Natural killer cell (primary cell): ENCODE measurements at regions not wholly inside any gene's neighbourhood (a gene's known extent, or its start where the extent isn't known, plus 50 kb on each side); places are given as distances from the start of the nearest gene placed in this dataset.

Experiments
- ATAC-seq, 3 donors: fragments of 150-1000 bp in 2 of 3; fragments of 200-7000 bp in 1 of 3; cut with Tn5 transposase; 1 replicate in 1 of 3; 2 replicates in 2 of 3; pipeline ENCODE4 v1.10.0; 2021; ENCODE audit warnings: mild to moderate bottlenecking in 2 of 3, moderate library complexity in 2 of 3
- DNase-seq, 2 donors: peaks; one replicate each; pipeline versions ENCODE4 v3.0.0 to v3.0.0-alpha.2; 2013 to 2021; ENCODE audit warnings: mixed read lengths in 1 of 2
- H3K27ac ChIP-seq: one replicate; pipeline ENCODE4 v1.5.1; 2013; ENCODE audit warnings: mild to moderate bottlenecking, low read length
- H3K27me3 ChIP-seq: one replicate; pipeline ENCODE4 v1.6.1; 2013; ENCODE audit warnings: low read length; ENCODE audit not compliant: control insufficient read depth, insufficient read depth
- H3K36me3 ChIP-seq: one replicate; pipeline ENCODE4 v1.6.1; 2013; ENCODE audit warnings: low read length; ENCODE audit not compliant: control insufficient read depth, insufficient read depth
- H3K4me1 ChIP-seq: one replicate; pipeline ENCODE4 v1.6.1; 2013; ENCODE audit warnings: low read length; ENCODE audit not compliant: control insufficient read depth, insufficient read depth
- H3K4me3 ChIP-seq: one replicate; pipeline ENCODE4 v1.5.1; 2013; ENCODE audit warnings: low read length
- H3K9me3 ChIP-seq: one replicate; pipeline ENCODE4 v1.6.1; 2013; ENCODE audit warnings: low read length; ENCODE audit not compliant: control insufficient read depth, insufficient read depth
- H3K27ac Mint-ChIP-seq, 2 donors: one replicate each; pipeline ENCODE4 v1.8.0; 2022; ENCODE audit warnings: mild to moderate bottlenecking in 2 of 2, mixed read lengths in 2 of 2, moderate library complexity in 1 of 2
- H3K27me3 Mint-ChIP-seq, 2 donors: one replicate each; pipeline ENCODE4 v1.8.0; 2022; ENCODE audit warnings: low read depth in 2 of 2, mixed read lengths in 2 of 2
- H3K36me3 Mint-ChIP-seq: one replicate; pipeline ENCODE4 v1.8.0; 2022; ENCODE audit warnings: mixed read lengths
- H3K4me1 Mint-ChIP-seq, 2 donors: one replicate each; pipeline ENCODE4 v1.8.0; 2022; ENCODE audit warnings: mixed read lengths in 2 of 2
- H3K4me3 Mint-ChIP-seq: one replicate; pipeline ENCODE4 v1.8.0; 2022; ENCODE audit warnings: mild to moderate bottlenecking, moderate library complexity, mixed read lengths
- H3K9me3 Mint-ChIP-seq, 2 donors: one replicate each; pipeline ENCODE4 v1.8.0; 2022; ENCODE audit warnings: mixed read lengths in 2 of 2
- WGBS: methylation state at CpG from one replicate; pipeline ENCODE4 v1.1.7; 2013; ENCODE audit warnings: missing lambda C conversion rate; ENCODE audit not compliant: insufficient coverage; 5-methylcytosine and 5-hydroxymethylcytosine counted together
- intact Hi-C: fragments of 100-400 bp; cut with micrococcal nuclease; formaldehyde crosslinking; loops from one replicate; pipeline ENCODE4 v1.14.2; 2022
- TF ChIP-seq, protein P1 (sequence below): fragments of 200-600 bp; IDR thresholded peaks from one replicate; pipeline ENCODE4 v1.8.0; 2022; ENCODE audit warnings: antibody characterized with exemption

DNA sequence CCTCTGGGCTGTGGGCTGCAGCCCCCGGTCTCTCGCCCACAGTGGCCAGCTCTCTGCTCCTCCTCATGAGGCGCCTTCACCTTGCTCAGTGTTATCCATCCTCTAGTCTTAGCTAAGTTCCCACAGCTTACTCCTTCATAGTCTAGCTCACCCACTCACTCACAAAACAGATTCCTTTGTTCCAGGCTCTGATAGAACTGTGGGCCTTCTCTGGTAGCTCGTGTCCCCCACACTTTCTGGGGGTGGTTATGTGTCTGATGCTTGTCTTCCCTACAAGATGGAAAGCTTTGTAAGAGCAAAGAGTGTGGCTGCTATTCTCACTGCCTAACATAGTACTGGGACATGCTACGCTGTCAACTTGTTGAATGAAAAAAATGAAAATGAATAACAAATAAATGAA is 135.8 kb downstream of the EN1 start:
- WGBS: 80% methylated on average over 5 of the region's 5 CpGs
- Mint-ChIP-seq H3K4me1 (no peaks in the 10 kb centered on the region), H3K36me3 (no peaks in the 10 kb centered on the region), H3K27ac (no peak overlapping the region), H3K27me3 (peaks cover 0 to 2% of the 10 kb centered on the region in 2 donors), H3K9me3 (no peaks in the 10 kb centered on the region), H3K4me3 (no peak overlapping the region)
- intact Hi-C loops: no loop called here
- Histone ChIP-seq H3K27ac (no peak overlapping the region), H3K9me3 (peaks cover 8% of the 10 kb centered on the region), H3K36me3 (no peaks in the 10 kb centered on the region), H3K4me1 (no peaks in the 10 kb centered on the region), H3K4me3 (no peak overlapping the region), H3K27me3 (no peaks in the 10 kb centered on the region)
- ATAC-seq (no peak), DNase-seq (no peak)
- TF ChIP-seq, protein P1, sequence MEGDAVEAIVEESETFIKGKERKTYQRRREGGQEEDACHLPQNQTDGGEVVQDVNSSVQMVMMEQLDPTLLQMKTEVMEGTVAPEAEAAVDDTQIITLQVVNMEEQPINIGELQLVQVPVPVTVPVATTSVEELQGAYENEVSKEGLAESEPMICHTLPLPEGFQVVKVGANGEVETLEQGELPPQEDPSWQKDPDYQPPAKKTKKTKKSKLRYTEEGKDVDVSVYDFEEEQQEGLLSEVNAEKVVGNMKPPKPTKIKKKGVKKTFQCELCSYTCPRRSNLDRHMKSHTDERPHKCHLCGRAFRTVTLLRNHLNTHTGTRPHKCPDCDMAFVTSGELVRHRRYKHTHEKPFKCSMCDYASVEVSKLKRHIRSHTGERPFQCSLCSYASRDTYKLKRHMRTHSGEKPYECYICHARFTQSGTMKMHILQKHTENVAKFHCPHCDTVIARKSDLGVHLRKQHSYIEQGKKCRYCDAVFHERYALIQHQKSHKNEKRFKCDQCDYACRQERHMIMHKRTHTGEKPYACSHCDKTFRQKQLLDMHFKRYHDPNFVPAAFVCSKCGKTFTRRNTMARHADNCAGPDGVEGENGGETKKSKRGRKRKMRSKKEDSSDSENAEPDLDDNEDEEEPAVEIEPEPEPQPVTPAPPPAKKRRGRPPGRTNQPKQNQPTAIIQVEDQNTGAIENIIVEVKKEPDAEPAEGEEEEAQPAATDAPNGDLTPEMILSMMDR: no peak

- ATAC-seq: no peak
- Histone ChIP-seq H3K4me1 (no peaks in the 10 kb centered on the region), H3K27me3 (no peaks in the 10 kb centered on the region), H3K4me3 (no peak overlapping the region), H3K36me3 (no peaks in the 10 kb centered on the region), H3K9me3 (peaks cover 8% of the 10 kb centered on the region), H3K27ac (no peak overlapping the region)
- Mint-ChIP-seq H3K4me1 (no peaks in the 10 kb centered on the region), H3K27me3 (peaks cover 0 to 2% of the 10 kb centered on the region in 2 donors), H3K27ac (no peak overlapping the region), H3K36me3 (no peaks in the 10 kb centered on the region), H3K4me3 (no peak overlapping the region), H3K9me3 (no peaks in the 10 kb centered on the region)
- DNase-seq: no peak
- TF ChIP-seq, protein P1: no peak
- 62% methylated on average over 2 of the region's 2 CpGs for WGBS
- intact Hi-C loops: no loop called here
Measured at GRCh38 chr2:118710481-118710880, 137.0 kb downstream of the EN1 start.

DNA sequence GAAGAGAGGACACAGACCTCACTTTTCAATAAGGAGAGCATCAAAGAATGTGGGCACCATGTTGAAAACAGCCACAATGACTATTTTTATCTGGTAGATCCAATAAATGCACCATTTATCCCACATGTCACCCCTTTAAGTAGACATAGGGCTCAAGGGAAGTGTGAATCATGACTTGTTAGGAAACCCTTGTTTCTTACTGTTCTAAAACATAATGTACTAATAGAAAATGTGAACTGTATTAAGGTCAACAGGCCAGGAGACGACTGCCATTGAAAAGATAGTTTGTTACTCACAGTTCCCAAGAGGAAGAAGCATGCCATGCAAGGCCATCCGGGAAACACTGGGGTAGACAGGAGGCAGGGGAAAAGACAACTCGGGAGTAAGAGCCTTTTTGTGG is 137.7 kb downstream of the EN1 start:
- intact Hi-C loops: no loop called here
- no peak overlapping the region for H3K27ac ChIP-seq
- TF ChIP-seq, protein P1: no peak
- H3K4me3 Mint-ChIP-seq: no peak overlapping the region
- H3K9me3 ChIP-seq: peaks cover 8% of the 10 kb centered on the region
- H3K4me1 ChIP-seq: no peaks in the 10 kb centered on the region
- H3K36me3 Mint-ChIP-seq: no peaks in the 10 kb centered on the region
- DNase-seq (no peak), ATAC-seq (no peak)
- 70% methylated on average over 3 of the region's 3 CpGs for WGBS
- H3K9me3 Mint-ChIP-seq: no peaks in the 10 kb centered on the region
- H3K36me3 ChIP-seq: no peaks in the 10 kb centered on the region
- H3K4me1 Mint-ChIP-seq: no peaks in the 10 kb centered on the region
- peaks cover 0 to 6% of the 10 kb centered on the region in 2 donors for H3K27me3 Mint-ChIP-seq
- H3K4me3 ChIP-seq: no peak overlapping the region
- no peaks in the 10 kb centered on the region for H3K27me3 ChIP-seq
- no peak overlapping the region for H3K27ac Mint-ChIP-seq

DNA sequence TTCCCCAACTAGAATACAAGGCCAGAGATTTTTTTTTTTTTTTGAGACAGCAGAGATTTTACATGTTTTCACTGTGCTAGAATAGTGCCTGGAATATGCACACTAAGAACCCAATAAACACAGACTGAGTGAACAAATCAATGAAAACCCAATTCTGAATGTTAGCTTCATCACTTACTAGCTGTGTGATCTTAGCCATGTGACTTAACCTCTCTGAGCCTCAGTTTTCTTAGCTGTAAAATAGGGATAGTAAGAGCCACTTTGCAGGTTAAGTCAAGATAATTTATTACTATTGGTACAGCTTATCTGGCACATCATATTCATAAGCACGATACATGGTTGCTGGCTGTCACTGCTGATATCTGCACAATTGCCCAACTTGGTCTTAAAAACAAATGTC is 140.6 kb downstream of the EN1 start:
- Mint-ChIP-seq H3K4me1 (no peaks in the 10 kb centered on the region), H3K4me3 (no peak overlapping the region), H3K9me3 (no peaks in the 10 kb centered on the region), H3K27ac (no peak overlapping the region), H3K27me3 (peaks cover 0 to 6% of the 10 kb centered on the region in 2 donors), H3K36me3 (no peaks in the 10 kb centered on the region)
- Histone ChIP-seq H3K27me3 (no peaks in the 10 kb centered on the region), H3K36me3 (no peaks in the 10 kb centered on the region), H3K4me1 (no peaks in the 10 kb centered on the region), H3K4me3 (no peak overlapping the region), H3K9me3 (peaks cover 8% of the 10 kb centered on the region), H3K27ac (no peak overlapping the region)
- ATAC-seq (no peak), DNase-seq (no peak)
- WGBS: 80% methylated on average over 1 of the region's 1 CpG
- TF ChIP-seq, protein P1: no peak
- intact Hi-C loops: no loop called here
